DMS114 treated with DMSO at 0.1 percent for 48 hours (cell line): ENCODE measurements at regions not wholly inside any gene's neighbourhood (a gene's known extent, or its start where the extent isn't known, plus 50 kb on each side); places are given as distances from the start of the nearest gene placed in this dataset.
"Not testable (repeated sequence)": the region's sequence is repeated elsewhere in the genome, so short reads cannot be mapped to it uniquely, and the experiment has no call there.

ENCODE experiments used
- DNase-seq: peaks from one replicate; lab custom pipeline; 2025; ENCODE audit not compliant: unreplicated experiment; lab: John Stamatoyannopoulos, UW

DNA sequence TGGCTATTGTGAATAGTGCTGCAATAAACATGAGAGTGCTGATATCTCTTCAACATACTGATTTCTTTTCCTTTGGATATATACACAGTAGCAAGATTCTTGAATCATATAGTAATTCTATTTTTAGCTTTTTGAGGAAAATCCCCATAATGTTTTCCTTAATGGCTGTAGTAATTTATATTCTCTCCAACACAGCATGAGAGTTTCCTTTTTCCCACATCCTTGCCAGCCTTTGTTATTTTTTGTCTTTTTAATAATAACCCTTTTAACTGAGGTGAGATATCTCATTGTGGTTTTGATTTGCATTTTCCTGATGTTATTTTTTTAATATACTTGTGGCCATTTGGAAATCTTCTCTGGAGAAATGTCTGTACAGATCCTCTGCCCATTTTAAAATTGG, 132.6 kb downstream of the PRL start:
- no peak for DNase-seq

DNA sequence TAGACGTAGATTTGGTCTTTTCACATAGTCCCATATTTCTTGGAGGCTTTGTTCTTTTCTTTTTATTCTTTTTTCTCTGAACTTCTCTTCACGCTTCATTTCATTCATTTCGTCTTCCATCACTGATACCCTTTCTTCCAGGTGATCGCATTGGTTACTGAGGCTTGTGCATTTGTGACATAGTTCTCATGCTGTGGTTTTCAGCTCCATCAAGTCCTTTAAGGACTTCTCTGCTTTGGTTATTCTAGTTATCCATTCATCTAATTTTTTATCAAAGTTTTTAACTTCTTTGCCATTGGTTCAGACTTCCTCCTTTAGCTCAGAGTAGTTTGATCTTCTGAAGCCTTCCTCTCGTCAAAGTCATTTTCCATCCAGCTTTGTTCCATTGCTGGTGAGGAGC, 125.8 kb downstream of the PRL start:
- not testable (repeated sequence) for DNase-seq

- DNase-seq, result not testable (repeated sequence)
Observed at GRCh38 chr6:22171885-22172284, 125.0 kb downstream of the PRL start.

DNA sequence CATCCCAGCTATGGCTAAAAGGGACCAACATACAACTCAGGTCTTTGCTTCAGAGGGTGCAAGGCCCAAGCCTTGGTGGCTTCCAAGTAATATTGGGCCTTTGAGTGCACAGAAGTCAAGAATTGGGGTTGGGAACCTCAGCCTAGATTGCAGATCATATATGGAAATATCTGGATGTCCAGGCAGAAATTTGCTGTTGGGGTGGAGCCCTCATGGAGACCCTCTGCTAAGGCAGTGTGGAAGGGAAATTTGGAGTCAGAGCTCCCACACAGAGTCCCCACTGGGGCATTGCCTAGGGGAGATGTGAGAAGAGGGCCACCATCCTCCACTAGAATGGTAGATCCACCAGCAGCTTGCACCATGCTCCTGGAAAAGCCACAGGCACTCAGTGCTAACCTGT, 123.5 kb downstream of the PRL start:
- no peak for DNase-seq

GRCh38 chr6:22180250-22180649, 116.6 kb downstream of the PRL start:
- DNase-seq, result not testable (repeated sequence)

DNA sequence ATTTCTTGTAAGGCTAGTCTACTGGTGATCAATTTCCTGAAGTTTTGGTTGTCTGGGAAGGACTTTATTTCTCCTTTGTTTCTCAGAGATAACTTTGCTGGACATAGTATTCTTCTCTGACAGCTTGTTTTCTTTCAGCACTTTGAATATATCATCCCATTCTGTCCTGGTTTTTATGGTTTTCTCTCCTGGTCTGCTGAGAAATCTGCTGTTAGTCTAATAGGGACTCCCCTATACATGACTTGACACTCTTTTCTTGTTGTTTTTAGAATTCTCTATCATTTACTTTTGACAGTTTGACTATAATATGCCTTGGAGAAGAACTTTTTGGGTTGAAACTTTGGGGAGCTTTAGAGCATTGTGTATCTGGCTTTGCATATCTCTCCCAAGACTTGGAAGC, 112.5 kb downstream of the PRL start:
- DNase-seq, result no peak

DNA sequence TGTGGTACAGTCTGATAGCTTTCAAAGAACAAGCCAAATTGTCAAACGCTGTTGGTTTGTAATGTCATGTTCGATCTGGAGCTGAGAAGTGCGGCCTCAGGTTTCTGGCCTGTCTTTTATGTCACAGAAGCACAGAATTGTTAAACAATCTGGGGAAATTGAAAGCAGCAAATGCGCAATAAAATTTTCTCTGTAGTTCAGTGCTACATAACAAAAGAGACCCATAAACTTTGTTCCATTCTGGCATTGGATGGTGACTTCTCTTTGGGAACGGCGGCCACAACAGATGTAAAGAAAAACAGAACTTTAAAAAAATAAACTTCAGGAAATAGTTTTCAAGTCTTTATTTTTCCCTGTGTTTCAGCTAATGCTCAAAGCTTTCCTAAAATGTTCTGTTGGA, 106.9 kb downstream of the PRL start:
- DNase-seq, result no peak

DNA sequence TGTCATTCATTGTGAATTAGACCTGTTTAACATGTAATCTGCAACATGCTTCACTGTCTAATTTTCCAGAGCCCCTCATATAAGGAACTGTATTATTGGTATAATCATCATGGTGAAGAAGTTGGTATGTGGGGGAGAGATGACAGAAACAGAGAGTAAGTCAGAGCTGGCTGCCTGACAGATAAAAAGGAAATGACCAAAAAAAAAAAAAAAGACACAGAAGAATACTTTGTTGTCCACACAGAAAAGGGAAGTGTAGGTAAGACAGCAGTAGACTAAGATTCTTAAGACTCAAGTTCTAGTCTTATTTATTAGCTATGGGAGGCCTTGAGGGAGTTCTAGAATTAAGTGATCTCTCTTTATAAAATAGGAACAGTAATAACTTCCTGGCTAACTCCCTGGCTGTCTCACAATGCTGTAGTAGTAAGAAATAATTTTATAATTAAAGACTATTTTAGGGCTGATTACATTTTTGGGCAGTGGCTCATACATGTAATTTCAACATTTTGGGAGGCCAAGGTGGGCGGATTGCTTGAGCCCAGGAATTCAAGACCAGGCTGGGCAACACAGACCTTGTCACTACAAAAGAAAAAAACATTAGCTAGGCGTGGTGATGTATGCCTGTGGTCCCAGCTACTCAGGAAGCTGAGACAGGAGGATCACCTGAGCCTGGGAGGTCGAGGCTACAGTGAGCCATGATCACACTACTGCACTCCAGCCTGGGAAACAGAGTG, 102.5 kb downstream of the PRL start:
- no peak for DNase-seq

DNA sequence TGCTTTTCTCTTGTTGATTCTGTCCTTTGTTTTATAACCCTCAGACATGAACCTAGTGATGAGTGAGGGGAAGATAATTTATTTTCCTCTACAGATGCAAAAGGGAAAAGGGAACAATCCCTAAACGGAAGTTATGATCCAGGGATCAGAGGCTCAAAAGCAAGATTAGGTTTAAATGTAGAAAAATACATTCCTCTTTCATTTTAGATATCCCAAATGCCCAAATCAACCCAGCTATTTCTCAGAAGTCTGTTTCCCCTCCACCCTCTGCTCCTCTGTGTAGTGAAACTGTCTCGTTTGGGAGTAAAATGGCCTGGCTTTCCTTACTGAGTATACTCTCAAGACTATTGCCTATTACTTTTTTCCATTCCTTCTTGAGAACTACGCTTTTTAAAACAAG, 97.1 kb downstream of the PRL start:
- DNase-seq, result no peak

GRCh38 chr6:22204153-22204552, 92.7 kb downstream of the PRL start:
- no peak for DNase-seq

GRCh38 chr6:22205266-22205665, 91.6 kb downstream of the PRL start:
- DNase-seq, result no peak

- DNase-seq, result no peak
Observed at GRCh38 chr6:22206106-22206505, 90.7 kb downstream of the PRL start.

- DNase-seq, result no peak
Observed at GRCh38 chr6:22208026-22208425, 88.8 kb downstream of the PRL start.

GRCh38 chr6:22214314-22214713, 82.5 kb downstream of the PRL start:
- no peak for DNase-seq

DNA sequence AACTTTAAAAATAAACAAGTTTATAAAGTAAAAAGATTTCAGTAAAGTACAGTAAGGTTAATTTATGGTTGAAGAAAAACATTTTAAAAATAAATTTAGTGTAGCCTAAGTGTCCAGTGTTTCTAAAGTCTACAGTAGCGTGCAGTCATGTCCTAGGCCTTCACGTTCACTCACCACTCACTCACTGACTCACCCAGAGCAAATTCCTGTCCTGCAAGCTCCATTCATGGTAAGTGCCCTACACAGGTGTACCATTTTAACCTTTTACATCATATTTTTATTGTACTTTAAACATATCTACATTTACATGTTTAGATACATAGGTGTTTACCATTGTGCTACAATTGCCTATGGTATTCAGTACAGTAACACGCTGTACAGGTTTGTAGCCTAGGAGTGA, 81.4 kb downstream of the PRL start:
- DNase-seq, result not testable (repeated sequence)

DNA sequence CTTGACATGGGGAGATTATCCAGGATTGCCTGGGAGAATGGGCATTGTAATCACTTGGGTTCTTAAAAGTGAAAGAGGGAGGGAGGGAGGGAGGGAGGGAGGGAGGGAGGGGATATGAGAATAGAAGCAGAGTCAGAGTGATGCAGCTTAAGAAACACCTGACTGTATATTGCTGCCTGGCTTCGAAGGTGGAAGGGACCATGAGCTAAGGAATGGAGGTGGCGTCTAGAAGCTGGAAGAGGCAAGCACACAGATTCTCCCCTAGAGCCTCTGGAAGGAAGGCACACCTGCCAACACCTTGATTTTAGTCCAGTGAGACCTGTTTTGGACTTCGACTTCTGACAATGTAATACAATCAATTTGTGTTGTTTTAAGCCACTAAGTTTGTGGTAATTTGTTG, 78.4 kb downstream of the PRL start:
- no peak for DNase-seq

DNA sequence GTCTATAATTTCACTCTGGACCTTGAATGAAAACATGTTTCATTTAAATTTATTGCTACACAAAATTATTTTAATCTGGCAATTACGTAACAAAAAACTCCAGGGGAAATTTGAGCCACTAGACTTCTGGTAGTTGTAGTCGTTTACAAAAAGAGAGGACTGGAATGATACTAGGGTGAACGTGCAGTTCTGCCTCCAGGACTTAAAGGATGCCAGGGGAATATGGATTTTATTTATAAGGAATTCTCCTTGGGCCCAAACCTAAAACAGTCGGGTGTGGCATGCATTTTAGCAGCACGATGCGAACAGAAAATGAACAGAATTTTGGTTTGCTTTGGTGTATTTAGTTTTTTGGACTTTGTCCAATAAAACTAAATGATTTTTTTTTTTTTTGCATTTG, 76.9 kb downstream of the PRL start:
- DNase-seq, result no peak

DNA sequence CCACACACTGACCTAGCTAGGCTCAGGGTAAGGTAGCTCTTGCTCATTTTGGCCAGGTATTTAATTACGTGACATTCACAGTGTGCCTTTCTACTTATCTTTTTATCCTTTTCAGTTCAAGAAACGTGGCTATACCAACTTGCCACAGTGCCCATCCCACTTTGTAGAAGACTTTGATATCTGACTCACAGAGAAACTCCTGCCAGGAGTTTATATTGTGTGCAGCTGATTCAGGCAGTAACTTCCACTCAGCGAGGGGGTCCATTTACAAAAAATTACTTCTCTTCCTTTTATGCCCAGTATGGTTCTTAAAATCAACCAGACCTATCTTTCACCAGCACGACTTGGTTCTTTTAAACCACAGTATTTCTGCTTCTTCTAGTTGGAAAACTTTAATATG, 75.6 kb downstream of the PRL start:
- no peak for DNase-seq

DNA sequence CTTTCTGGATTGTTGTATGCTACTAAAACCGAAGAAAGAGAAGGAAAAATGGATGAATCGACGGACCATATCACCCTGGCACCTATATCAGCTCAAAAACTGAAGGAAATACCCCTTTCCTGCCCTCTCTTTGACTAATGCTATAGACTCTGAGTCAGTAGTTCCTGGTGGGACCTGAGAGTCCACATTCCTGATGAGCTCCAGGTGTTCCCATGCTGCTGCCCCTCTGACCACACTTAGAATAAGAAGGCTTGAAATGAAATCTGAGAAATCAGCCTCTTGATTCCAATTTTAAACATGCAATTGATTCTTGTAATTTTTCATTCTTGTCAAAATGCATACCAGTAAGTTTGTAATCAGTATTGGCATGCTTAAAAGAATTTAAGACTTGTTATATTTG, 75.2 kb downstream of the PRL start:
- DNase-seq, result no peak

DNA sequence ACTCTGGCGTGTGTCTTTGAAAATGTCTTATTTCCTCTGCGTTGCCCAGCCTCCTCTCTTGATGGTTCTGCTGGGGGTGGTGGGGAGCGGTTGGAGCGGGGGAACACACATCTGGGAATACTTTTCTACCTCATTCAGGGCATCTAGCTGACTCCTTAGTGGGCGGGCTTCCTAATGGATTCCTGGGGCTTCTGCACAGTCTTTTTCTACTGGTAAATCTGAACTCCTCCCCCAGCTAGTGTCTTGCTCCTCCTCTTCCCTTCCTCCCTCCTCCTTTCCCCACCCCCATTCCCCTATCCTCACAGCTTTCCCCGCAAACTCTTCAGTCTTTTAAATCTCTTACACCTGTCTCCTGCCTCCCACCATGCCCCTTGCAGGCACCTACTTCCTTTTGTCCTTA, 74.4 kb downstream of the PRL start:
- no peak for DNase-seq

- DNase-seq, result no peak
Observed at GRCh38 chr6:22227824-22228610, 68.8 kb downstream of the PRL start.

GRCh38 chr6:22231050-22231449, 65.8 kb downstream of the PRL start:
- DNase-seq, result no peak

- DNase-seq, result no peak
Observed at GRCh38 chr6:22231616-22232015, 65.2 kb downstream of the PRL start.
